IMR-90 (cell line): ENCODE measurements at regions not wholly inside any gene's neighbourhood (a gene's known extent, or its start where the extent isn't known, plus 50 kb on each side); places are given as distances from the start of the nearest gene placed in this dataset.

Experiments used
- ATAC-seq: fragments of 200-7000 bp; cut with Tn5 transposase; 2 replicates; pipeline ENCODE4 v1.9.1; 2020; ENCODE audit warnings: low read depth, mild to moderate bottlenecking, moderate library complexity
- BruUV-seq: library from RNA; stranded (reverse); fragments of 400-500 nt; replicated peaks from 2 replicates; lab custom pipeline; 2021; lab: Mats Ljungman, UMichigan
- CTCF ChIA-PET: fragments of 300-600 bp; formaldehyde crosslinking; extraction: SDS; loops from one replicate; lab custom pipeline; 2021; ENCODE audit warnings: antibody characterized with exemption; lab: Yijun Ruan, JAX
- POLR2A ChIA-PET: fragments of 300-600 bp; sonication (Branson Sonifier 250); formaldehyde crosslinking; loops from one replicate; lab custom pipeline; 2022; ENCODE audit warnings: antibody characterized with exemption; ENCODE audit not compliant: unreplicated experiment; lab: Charles Lee
- DNase-seq: peaks from one replicate; pipeline ENCODE4 v3.0.0; 2013
- H2AFZ ChIP-seq: replicated peaks from 2 replicates; pipeline ENCODE3; 2013; ENCODE audit warnings: low read length, mild to moderate bottlenecking; ENCODE audit not compliant: poor library complexity
- H2AK5ac ChIP-seq: 2 replicates; pipeline ENCODE4 v1.6.1; 2013; ENCODE audit warnings: low read depth, low read length, inconsistent platforms
- H2AK9ac ChIP-seq: replicated peaks from 2 replicates; pipeline ENCODE3; 2013; ENCODE audit warnings: mild to moderate bottlenecking, low read depth, low read length, moderate library complexity; ENCODE audit not compliant: poor library complexity
- H2BK120ac ChIP-seq: 2 replicates; pipeline ENCODE4 v1.6.1; 2013; ENCODE audit warnings: low read depth, low read length, inconsistent platforms
- H2BK15ac ChIP-seq: 3 replicates; pipeline ENCODE4 v1.6.1; 2013; ENCODE audit warnings: low read depth, low read length, inconsistent platforms
- H2BK20ac ChIP-seq: 2 replicates; pipeline ENCODE4 v1.6.1; 2013; ENCODE audit warnings: low read depth, mild to moderate bottlenecking, inconsistent platforms, low read length, moderate library complexity
- H2BK5ac ChIP-seq: 2 replicates; pipeline ENCODE4 v1.6.1; 2013; ENCODE audit warnings: mild to moderate bottlenecking, low read depth, low read length, inconsistent platforms; ENCODE audit not compliant: poor library complexity, severe bottlenecking
- H3K14ac ChIP-seq: replicated peaks from 2 replicates; pipeline ENCODE4 v1.6.1; 2013; ENCODE audit warnings: low read depth, low read length, inconsistent platforms
- H3K18ac ChIP-seq: 2 replicates; pipeline ENCODE4 v1.6.1; 2013; ENCODE audit warnings: low read depth, low read length, control low read depth
- H3K23ac ChIP-seq: 2 replicates; pipeline ENCODE4 v1.6.1; 2013; ENCODE audit warnings: low read depth, low read length, inconsistent platforms
- H3K27ac ChIP-seq: 2 replicates; pipeline ENCODE4 v1.5.1; 2013; ENCODE audit warnings: mild to moderate bottlenecking, control low read depth, low read length; ENCODE audit not compliant: insufficient read depth
- H3K27me3 ChIP-seq: 2 replicates; pipeline ENCODE4 v1.6.1; 2013; ENCODE audit warnings: low read length; ENCODE audit not compliant: control insufficient read depth, insufficient read depth
- H3K36me3 ChIP-seq: 2 replicates; pipeline ENCODE4 v1.6.1; 2013; ENCODE audit warnings: low read length, mixed read lengths; ENCODE audit not compliant: control insufficient read depth, insufficient read depth
- H3K4ac ChIP-seq: 2 replicates; pipeline ENCODE4 v1.6.1; 2013; ENCODE audit warnings: low read depth, low read length, inconsistent platforms
- H3K4me1 ChIP-seq: 2 replicates; pipeline ENCODE4 v1.6.1; 2013; ENCODE audit warnings: low read length, mixed read lengths; ENCODE audit not compliant: control insufficient read depth, insufficient read depth
- H3K4me2 ChIP-seq: 2 replicates; pipeline ENCODE4 v1.6.1; 2013; ENCODE audit warnings: low read depth, mild to moderate bottlenecking, control low read depth, low read length, moderate library complexity
- H3K4me3 ChIP-seq: 2 replicates; pipeline ENCODE4 v1.5.1; 2013; ENCODE audit warnings: low read depth, mild to moderate bottlenecking, control low read depth, low read length, moderate library complexity; ENCODE audit not compliant: insufficient read depth
- H3K56ac ChIP-seq: 2 replicates; pipeline ENCODE4 v1.6.1; 2013; ENCODE audit warnings: low read length, inconsistent platforms; ENCODE audit not compliant: insufficient read depth; ENCODE audit errors: extremely low read depth
- H3K79me1 ChIP-seq, 2 experiments: 2 replicates each; pipeline ENCODE4 v1.6.1; 2013; ENCODE audit warnings: low read length in 2 of 2, inconsistent platforms in 1 of 2, low read depth in 1 of 2
- H3K9ac ChIP-seq: 2 replicates; pipeline ENCODE4 v1.6.1; 2013; ENCODE audit warnings: low read depth, low read length, control low read depth
- H3K9me1 ChIP-seq: 2 replicates; pipeline ENCODE4 v1.6.1; 2013; ENCODE audit warnings: low read length, inconsistent platforms; ENCODE audit not compliant: insufficient read depth
- H3K9me3 ChIP-seq: 2 replicates; pipeline ENCODE4 v1.6.1; 2013; ENCODE audit warnings: low read length; ENCODE audit not compliant: control insufficient read depth, insufficient read depth
- H4K20me1 ChIP-seq: 2 replicates; pipeline ENCODE4 v1.6.1; 2013; ENCODE audit warnings: low read length, inconsistent platforms; ENCODE audit not compliant: insufficient read depth
- H4K5ac ChIP-seq: 2 replicates; pipeline ENCODE4 v1.6.1; 2013; ENCODE audit warnings: mild to moderate bottlenecking, low read depth, low read length, control low read depth
- H4K8ac ChIP-seq, 2 experiments: 2 replicates each; pipeline ENCODE4 v1.6.1; 2013; ENCODE audit warnings: low read depth in 2 of 2, low read length in 2 of 2, control low read depth in 1 of 2, inconsistent platforms in 1 of 2
- H4K91ac ChIP-seq: 2 replicates; pipeline ENCODE4 v1.6.1; 2013; ENCODE audit warnings: low read depth, low read length, inconsistent platforms; ENCODE audit not compliant: insufficient read depth
- BHLHE40 ChIP-seq: fragments of 150-350 bp; IDR thresholded peaks from 2 replicates; pipeline ENCODE4 v1.6.1; 2016; ENCODE audit warnings: mild to moderate bottlenecking, low read depth, low read length
- CEBPB ChIP-seq: IDR thresholded peaks from 2 replicates; pipeline ENCODE4 v1.6.1; 2012; ENCODE audit warnings: low read depth, low read length, improper control_type of control experiment
- CHD1 ChIP-seq: IDR thresholded peaks from 2 replicates; pipeline ENCODE4 v1.6.1; 2012; ENCODE audit warnings: low read depth, low read length, improper control_type of control experiment
- FOS ChIP-seq: fragments of 150-350 bp; IDR thresholded peaks from 2 replicates; pipeline ENCODE4 v1.6.1; 2016; ENCODE audit warnings: low read depth, low read length
- MAFK ChIP-seq: IDR thresholded peaks from 2 replicates; pipeline ENCODE4 v1.6.1; 2012; ENCODE audit warnings: low read depth, low read length, improper control_type of control experiment
- MAZ ChIP-seq: IDR thresholded peaks from 2 replicates; pipeline ENCODE4 v1.6.1; 2012; ENCODE audit warnings: low read depth, mild to moderate bottlenecking, low read length, improper control_type of control experiment, moderate library complexity, borderline replicate concordance
- MXI1 ChIP-seq: IDR thresholded peaks from 2 replicates; pipeline ENCODE4 v1.6.1; 2012; ENCODE audit warnings: low read depth, mild to moderate bottlenecking, low read length, moderate library complexity, borderline replicate concordance
- NFE2L2 ChIP-seq: fragments of 150-350 bp; IDR thresholded peaks from 2 replicates; pipeline ENCODE4 v1.6.1; 2016; ENCODE audit warnings: low read depth, mild to moderate bottlenecking, low read length
- POLR2A ChIP-seq: IDR thresholded peaks from 2 replicates; pipeline ENCODE4 v1.6.1; 2012; ENCODE audit warnings: mild to moderate bottlenecking, low read depth, low read length
- RAD21 ChIP-seq: IDR thresholded peaks from 2 replicates; pipeline ENCODE4 v1.6.1; 2012; ENCODE audit warnings: low read length, improper control_type of control experiment
- RCOR1 ChIP-seq: IDR thresholded peaks from 2 replicates; pipeline ENCODE4 v1.6.1; 2012; ENCODE audit warnings: mild to moderate bottlenecking, low read length, improper control_type of control experiment; ENCODE audit not compliant: insufficient replicate concordance
- RFX5 ChIP-seq: IDR thresholded peaks from 2 replicates; pipeline ENCODE4 v1.8.0; 2012; ENCODE audit warnings: low read depth, mild to moderate bottlenecking, low read length, moderate library complexity
- SMC3 ChIP-seq: fragments of 150-350 bp; IDR thresholded peaks from 2 replicates; pipeline ENCODE4 v1.6.1; 2016; ENCODE audit warnings: low read depth, mild to moderate bottlenecking, antibody characterized with exemption, low read length, moderate library complexity
- WGBS, 2 experiments: methylation state at CpG; one replicate each; pipeline versions ENCODE4 v1.1.5 to v1.1.7; 2013; ENCODE audit warnings: missing lambda C conversion rate in 2 of 2; ENCODE audit not compliant: insufficient read length in 1 of 2; ENCODE audit errors: extremely low coverage in 2 of 2; 5-methylcytosine and 5-hydroxymethylcytosine counted together
- dilution Hi-C: fragments of 300-500 bp; cut with HindIII; formaldehyde crosslinking; loops from one replicate; pipeline ENCODE4 v1.14.3; 2018; ENCODE audit warnings: low sequenced_read_pairs; ENCODE audit not compliant: unreplicated experiment
- in situ Hi-C: fragments of 300-500 bp; cut with MboI; formaldehyde crosslinking; loops from 3 replicates; pipeline ENCODE4 v1.14.3; 2019; ENCODE audit warnings: low sequenced_read_pairs, inconsistent platforms, mixed read lengths
- intact Hi-C: fragments of 100-400 bp; cut with micrococcal nuclease; formaldehyde crosslinking; loops from 2 replicates; pipeline ENCODE4 v1.10.0; 2022
- TF ChIP-seq, protein P1 (sequence below): fragments of 150-350 bp; IDR thresholded peaks from 2 replicates; pipeline ENCODE4 v1.6.1; 2016; ENCODE audit warnings: low read depth, mild to moderate bottlenecking, low read length, moderate library complexity, borderline replicate concordance
- TF ChIP-seq, protein P2 (sequence below): conservative IDR thresholded peaks from 2 replicates; pipeline ENCODE4 v1.5.1; 2012; ENCODE audit warnings: mild to moderate bottlenecking, low read depth, low read length, improper control_type of control experiment
- TF ChIP-seq, protein P3 (sequence below): fragments of 150-350 bp; IDR thresholded peaks from 2 replicates; pipeline ENCODE4 v1.6.1; 2017; ENCODE audit warnings: mild to moderate bottlenecking, antibody characterized with exemption, low read length, low read depth

DNA sequence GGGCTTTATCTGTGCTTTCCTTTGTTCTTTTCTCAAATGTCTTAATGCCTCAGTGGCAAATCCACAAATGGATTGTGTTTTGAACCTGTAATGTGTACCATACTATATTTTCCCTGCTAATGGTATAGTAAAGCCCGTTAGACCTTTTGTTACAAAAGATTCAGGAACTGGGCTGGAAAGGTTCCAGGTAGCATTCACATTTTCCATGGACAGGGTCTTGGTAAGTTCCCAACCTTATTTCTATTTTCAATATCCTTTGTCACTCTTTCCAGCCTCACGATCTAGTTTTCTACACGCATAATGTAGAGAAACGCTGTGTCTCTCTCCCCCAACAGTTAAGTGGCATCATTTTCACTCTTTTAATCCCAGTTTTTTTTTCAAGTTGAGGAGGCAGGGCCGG, 153.0 kb downstream of the PLCE1 start:
- Histone ChIP-seq H2BK15ac (no peak overlapping the region), H2AK5ac (no peak overlapping the region), H4K20me1 (no peaks in the 10 kb centered on the region), H2BK5ac (no peak overlapping the region), H4K5ac (no peak overlapping the region), H3K9me1 (no peaks in the 10 kb centered on the region), H3K4me3 (no peak overlapping the region), H3K4ac (no peak overlapping the region), H4K8ac (no peak overlapping the region), H3K27me3 (peaks cover 2% of the 10 kb centered on the region; the same call in 1 of the 2 replicates), H3K36me3 (no peaks in the 10 kb centered on the region), H2BK20ac (no peak overlapping the region), H2AFZ (no peak overlapping the region), H3K79me1 (no peaks in the 10 kb centered on the region), H3K9me3 (no peaks in the 10 kb centered on the region), H2BK120ac (no peak overlapping the region), H3K23ac (no peak overlapping the region), H3K56ac (no peak overlapping the region), H3K18ac (no peak overlapping the region), H2AK9ac (no peak overlapping the region), H3K4me2 (no peak overlapping the region), H3K14ac (no peak overlapping the region), H3K4me1 (no peaks in the 10 kb centered on the region), H4K91ac (no peak overlapping the region), H3K27ac (no peak overlapping the region), H3K9ac (no peak overlapping the region)
- ChIA-PET CTCF (no interaction called here), POLR2A (no interaction called here)
- no CpG with 5 or more reads among the region's 5 CpGs for WGBS, 2 experiments
- ATAC-seq = no peak
- no TSS peak for BruUV-seq
- in situ Hi-C loops = no loop called here
- dilution Hi-C loops = no loop called here
- DNase-seq = no peak
- intact Hi-C loops = no loop called here
- TF ChIP-seq POLR2A = no peak
- TF ChIP-seq RFX5 = no peak
- no peak for TF ChIP-seq SMC3
- TF ChIP-seq CEBPB = no peak
- no peak for TF ChIP-seq MAFK
- TF ChIP-seq MXI1 = no peak
- TF ChIP-seq, protein P1, sequence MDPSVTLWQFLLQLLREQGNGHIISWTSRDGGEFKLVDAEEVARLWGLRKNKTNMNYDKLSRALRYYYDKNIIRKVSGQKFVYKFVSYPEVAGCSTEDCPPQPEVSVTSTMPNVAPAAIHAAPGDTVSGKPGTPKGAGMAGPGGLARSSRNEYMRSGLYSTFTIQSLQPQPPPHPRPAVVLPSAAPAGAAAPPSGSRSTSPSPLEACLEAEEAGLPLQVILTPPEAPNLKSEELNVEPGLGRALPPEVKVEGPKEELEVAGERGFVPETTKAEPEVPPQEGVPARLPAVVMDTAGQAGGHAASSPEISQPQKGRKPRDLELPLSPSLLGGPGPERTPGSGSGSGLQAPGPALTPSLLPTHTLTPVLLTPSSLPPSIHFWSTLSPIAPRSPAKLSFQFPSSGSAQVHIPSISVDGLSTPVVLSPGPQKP = no peak
- no peak for TF ChIP-seq FOS
- TF ChIP-seq RCOR1 = no peak
- TF ChIP-seq CHD1 = no peak
- no peak for TF ChIP-seq MAZ
- no peak for TF ChIP-seq NFE2L2
- TF ChIP-seq, protein P2, sequence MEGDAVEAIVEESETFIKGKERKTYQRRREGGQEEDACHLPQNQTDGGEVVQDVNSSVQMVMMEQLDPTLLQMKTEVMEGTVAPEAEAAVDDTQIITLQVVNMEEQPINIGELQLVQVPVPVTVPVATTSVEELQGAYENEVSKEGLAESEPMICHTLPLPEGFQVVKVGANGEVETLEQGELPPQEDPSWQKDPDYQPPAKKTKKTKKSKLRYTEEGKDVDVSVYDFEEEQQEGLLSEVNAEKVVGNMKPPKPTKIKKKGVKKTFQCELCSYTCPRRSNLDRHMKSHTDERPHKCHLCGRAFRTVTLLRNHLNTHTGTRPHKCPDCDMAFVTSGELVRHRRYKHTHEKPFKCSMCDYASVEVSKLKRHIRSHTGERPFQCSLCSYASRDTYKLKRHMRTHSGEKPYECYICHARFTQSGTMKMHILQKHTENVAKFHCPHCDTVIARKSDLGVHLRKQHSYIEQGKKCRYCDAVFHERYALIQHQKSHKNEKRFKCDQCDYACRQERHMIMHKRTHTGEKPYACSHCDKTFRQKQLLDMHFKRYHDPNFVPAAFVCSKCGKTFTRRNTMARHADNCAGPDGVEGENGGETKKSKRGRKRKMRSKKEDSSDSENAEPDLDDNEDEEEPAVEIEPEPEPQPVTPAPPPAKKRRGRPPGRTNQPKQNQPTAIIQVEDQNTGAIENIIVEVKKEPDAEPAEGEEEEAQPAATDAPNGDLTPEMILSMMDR = no peak
- TF ChIP-seq, protein P3, sequence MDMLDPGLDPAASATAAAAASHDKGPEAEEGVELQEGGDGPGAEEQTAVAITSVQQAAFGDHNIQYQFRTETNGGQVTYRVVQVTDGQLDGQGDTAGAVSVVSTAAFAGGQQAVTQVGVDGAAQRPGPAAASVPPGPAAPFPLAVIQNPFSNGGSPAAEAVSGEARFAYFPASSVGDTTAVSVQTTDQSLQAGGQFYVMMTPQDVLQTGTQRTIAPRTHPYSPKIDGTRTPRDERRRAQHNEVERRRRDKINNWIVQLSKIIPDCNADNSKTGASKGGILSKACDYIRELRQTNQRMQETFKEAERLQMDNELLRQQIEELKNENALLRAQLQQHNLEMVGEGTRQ = no peak
- TF ChIP-seq RAD21 = no peak
- TF ChIP-seq BHLHE40 = no peak
